HG03280 (cell line): ENCODE measurements at regions not wholly inside any gene's neighbourhood (a gene's known extent, or its start where the extent isn't known, plus 50 kb on each side); places are given as distances from the start of the nearest gene placed in this dataset.

ENCODE experiments used
- ATAC-seq: cut with Tn5 transposase; IDR thresholded peaks from one replicate; pipeline ENCODE4 v1.9.1; 2021; ENCODE audit warnings: mild to moderate bottlenecking, moderate library complexity; ENCODE audit not compliant: unreplicated experiment

DNA sequence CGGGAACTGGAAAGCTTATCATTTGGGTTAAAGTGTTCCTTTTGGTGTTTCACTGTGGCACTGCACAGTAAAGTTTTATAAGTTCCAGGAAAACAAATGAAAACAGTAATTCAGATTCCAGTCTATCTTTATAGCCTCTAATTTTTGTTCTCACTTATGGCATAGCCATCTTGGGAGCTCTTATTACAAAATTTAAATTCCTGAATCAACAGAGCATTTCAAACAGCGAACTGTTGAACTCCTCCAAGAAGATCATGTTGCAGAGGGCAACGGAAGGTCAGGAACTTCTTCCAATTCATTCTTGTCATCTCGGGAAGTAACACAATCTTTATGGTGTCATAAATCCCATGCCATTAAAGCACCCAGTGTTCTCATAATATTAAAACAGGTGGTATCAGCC, 229.1 kb downstream of the KCNC2 start:
- no peak for ATAC-seq

DNA sequence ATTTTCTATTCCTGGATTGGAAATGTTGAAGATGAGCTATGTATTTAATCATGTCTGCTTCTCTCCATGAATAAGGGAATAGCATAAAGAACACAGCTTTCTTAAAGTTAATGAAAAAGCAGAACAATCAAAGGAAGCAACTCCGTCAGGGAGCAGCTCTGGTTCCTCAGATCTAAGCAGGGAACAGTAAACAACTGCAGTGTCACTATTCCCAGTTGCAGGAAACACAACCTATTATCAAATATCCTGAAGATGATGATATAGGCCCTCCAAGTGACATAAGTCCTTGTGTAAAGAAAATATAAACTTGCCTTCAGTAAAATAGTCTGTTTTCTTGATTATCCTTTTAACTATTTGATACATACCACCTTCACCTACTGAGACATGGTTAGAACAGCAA, 228.1 kb downstream of the KCNC2 start:
- ATAC-seq, result no peak

DNA sequence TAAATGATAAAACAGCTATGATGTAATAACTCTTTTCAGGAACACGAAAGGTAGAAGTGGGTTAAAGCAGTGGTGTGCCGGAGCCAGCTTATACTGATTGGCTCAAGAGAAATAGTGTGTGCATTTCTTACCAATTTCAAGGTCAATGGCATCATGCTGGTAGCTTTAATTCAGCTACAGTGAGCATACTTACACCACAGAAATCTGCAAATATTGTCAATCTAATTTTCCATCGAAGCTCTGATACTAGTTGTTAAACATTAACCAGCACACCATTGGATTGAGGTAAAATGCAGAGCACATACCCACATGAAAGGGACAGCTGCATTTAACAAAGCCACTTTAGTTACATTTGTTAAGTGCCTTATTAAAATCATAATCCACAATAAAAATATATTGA, 225.7 kb downstream of the KCNC2 start:
- no peak for ATAC-seq

DNA sequence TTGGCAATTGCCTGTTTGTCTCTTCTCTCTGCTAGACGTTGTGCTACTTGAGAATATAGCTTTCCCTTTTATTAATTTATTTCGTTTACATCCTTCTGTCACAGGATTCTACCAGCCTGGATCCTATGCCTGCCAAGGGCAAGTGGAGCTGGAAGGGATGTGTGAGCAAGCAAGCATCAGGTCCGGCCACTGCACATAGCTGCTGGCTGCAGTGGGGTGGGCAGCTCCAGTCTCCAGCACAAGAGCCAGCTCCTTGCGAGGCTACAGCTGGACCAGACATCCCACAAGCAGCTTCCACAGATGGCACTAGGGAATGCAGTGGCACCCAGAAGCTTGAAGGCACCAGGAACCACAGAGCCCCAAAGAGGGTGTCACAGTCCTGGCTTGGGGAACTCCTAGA, 225.0 kb downstream of the KCNC2 start:
- ATAC-seq, result no peak

DNA sequence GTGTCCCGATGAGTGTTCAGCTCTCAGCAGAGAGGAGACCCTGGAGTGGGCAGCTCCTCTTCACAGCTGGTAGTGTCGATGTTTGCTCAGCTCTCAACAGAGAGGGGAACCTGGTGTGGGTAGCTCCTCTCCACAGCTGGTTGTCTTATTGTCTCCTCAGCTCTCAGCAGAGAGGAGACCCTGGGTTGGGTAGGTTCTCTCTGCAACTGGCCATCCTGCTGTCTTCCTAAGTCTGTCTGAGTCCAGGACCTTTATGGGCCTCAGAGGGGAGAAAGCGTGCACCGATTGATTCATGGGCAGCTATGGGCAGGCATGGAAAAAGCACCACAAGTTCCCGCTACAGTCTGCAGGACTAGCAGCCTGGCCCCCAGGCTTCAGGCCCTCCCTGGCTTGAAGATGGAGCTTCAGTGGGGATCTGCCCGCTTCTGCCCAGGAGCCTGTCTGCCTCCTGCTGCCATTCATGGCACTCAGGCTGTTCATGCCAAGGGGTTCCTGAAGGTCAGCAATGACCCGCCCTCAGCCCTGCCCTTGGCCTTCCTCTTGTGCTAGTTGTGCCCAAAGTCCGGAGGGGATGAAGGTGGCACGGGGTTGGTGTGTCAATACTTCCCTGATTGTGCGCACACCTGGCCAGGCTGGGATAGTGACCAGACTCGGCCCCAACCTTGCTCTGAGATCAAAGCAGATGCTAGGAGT, 224.2 kb downstream of the KCNC2 start:
- ATAC-seq, result no peak

DNA sequence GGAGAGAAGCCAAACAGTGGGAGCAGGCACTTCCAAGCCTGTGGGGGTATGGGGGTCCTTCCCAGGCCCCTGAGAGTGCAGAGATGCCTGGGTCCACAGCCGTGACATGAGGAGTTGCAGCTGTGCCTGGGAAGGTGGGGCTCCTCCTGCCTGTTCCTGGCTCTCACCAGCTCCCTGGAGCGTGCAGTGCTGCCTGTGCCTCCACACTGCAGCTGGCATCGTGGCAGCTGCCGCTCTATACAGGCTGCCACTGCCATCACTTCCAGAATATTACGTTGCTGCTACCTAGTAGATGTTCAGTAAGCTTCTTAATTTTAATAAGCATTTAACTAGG, 223.7 kb downstream of the KCNC2 start:
- ATAC-seq, result no peak

DNA sequence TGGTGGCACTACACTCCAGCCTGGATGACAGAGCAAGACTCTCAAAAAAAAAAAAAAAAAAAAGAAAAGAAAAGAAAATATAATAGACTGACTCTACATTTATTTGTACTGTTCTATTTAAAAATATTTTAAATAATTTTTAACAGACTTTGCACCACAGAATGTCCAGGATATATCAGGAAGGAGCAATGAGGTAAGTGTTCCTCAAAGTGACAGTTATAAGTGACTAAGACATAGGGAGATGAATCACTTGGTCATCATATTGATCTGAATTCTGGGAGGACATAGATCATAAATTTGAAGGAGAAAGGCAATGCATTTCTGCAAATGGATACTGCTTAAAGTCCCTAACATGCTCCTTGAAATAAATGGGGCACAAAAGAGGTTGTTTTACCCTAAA, 221.5 kb downstream of the KCNC2 start:
- ATAC-seq, result no peak
